Vagina (tissue), 2 donors: ENCODE measurements at regions not wholly inside any gene's neighbourhood (a gene's known extent, or its start where the extent isn't known, plus 50 kb on each side); places are given as distances from the start of the nearest gene placed in this dataset.

ENCODE experiments used
- POLR2A ChIP-seq, 2 donors: fragments of 450-650 bp; IDR thresholded peaks; one replicate each; pipeline ENCODE4 v1.6.1; 2017; ENCODE audit warnings: antibody characterized with exemption in 2 of 2, mild to moderate bottlenecking in 2 of 2, moderate library complexity in 2 of 2
- TF ChIP-seq, protein P1 (sequence below), 3 experiments: fragments of 450-650 bp in 2 of 3; fragments of 200-600 bp in 1 of 3; sonication (generic) in 1 of 3; IDR thresholded peaks; one replicate each; pipeline ENCODE4 v1.5.1; 2017 to 2019; ENCODE audit warnings: antibody characterized with exemption in 3 of 3, mild to moderate bottlenecking in 2 of 3, moderate library complexity in 2 of 3

DNA sequence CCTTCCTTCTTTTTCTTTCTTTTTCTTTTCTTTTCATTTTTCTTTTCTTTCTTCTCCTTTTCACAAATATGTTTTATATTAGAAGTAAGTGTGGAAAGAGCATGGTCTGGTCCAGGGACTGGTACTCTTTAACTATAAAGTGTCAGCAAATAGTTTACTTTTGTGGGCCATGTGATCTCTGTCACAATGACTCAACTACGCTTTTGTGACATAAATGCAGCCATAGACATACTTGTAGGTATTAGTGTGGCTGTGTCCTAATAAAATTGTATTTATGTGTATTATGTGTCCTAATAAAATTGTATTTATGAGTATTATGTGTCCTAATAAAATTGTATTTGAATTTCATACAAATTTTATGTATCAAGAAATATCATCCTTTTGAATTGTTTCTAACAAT lies 749.1 kb upstream of the ARPP21 start:
- TF ChIP-seq, protein P1, sequence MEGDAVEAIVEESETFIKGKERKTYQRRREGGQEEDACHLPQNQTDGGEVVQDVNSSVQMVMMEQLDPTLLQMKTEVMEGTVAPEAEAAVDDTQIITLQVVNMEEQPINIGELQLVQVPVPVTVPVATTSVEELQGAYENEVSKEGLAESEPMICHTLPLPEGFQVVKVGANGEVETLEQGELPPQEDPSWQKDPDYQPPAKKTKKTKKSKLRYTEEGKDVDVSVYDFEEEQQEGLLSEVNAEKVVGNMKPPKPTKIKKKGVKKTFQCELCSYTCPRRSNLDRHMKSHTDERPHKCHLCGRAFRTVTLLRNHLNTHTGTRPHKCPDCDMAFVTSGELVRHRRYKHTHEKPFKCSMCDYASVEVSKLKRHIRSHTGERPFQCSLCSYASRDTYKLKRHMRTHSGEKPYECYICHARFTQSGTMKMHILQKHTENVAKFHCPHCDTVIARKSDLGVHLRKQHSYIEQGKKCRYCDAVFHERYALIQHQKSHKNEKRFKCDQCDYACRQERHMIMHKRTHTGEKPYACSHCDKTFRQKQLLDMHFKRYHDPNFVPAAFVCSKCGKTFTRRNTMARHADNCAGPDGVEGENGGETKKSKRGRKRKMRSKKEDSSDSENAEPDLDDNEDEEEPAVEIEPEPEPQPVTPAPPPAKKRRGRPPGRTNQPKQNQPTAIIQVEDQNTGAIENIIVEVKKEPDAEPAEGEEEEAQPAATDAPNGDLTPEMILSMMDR (IDR thresholded peaks at IDR 0.05) = no peak
- TF ChIP-seq POLR2A (IDR thresholded peaks at IDR 0.05) = no peak
